ENCODE measurements at regions not wholly inside any gene's neighbourhood (a gene's known extent, or its start where the extent isn't known, plus 50 kb on each side); places are given as distances from the start of the nearest gene placed in this dataset.

DNA sequence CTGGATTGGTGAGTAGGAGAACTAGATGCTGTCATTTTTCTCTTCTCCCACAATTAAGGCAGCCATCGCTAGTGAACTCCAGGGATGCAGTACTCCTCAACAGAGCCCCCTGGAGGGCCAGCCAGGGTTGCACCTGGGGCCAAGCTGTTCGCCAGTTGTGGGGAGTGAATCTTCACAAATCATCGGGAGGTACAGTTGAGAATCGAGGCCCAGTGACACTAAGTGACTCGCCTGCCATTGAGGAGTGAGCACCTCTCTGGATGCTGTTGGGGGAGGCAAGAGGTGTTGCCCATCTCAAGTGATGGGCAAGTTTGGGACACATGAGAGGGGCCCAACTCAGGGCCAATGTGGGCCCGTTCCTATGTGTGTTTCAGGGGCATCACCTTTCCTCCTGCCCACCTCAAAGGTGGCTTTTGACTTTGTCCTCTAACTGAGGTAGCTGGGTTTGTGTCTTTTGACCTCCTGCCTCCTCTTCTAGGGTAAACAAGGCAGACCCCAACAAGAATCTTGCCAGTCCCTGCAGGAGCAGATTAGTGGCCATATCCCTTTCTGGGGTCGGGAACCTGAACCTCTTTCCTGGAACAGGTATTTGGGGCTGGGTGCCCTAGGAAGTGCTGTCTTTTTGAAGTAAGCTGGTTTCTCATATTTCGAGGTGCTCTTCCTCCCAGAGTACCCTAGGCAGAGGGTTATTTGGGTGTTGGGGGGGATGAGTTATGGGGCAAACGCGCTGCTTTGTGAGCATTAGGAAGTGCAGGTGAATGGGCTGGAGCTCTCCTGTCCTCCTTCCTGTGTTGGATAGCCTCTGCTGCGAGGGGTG, 181.2 kb downstream of the MACROH2A1 start:
- DNase-seq, result no peak

DNA sequence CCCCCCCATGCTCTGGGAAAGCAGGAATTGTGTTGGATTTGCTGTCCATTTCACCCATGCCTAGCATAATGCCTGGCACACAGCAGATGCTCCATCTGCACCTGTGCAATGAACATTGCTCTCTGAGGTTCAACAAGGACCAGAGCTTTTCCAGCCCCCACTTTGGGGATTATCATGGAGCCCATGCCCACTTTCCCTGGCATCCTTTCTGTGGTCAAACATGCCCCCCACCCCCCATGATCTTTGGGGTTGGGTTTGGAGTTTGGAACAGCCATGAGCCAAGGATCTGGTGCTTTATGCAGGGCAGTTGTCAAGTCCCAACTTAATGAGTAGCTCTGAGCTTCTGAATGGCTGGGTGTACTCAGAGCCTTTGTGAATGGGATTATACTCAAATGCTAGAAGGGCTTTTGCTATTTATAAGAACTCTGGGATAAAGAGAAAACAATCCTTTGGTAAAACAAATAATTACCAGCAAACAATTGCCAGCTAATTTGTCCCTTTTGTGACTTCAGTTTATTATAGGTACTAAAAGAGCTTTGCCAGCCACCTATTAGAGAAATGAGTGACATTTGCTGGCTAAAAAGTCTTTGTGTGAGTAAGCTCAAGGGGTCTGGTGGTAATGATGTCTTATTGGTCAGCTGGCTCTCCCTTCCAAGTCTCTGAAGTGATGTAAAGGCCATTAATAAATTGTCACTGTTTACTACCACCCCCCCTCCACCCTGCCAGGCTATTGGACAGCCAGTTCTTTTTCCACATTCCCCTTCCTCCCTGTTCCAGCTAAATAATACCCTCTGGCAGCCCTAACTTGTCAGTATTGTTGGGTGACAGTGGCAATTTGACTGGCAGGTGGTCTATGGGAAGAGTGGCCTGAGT, 182.3 kb downstream of the MACROH2A1 start:
- no peak for DNase-seq

DNA sequence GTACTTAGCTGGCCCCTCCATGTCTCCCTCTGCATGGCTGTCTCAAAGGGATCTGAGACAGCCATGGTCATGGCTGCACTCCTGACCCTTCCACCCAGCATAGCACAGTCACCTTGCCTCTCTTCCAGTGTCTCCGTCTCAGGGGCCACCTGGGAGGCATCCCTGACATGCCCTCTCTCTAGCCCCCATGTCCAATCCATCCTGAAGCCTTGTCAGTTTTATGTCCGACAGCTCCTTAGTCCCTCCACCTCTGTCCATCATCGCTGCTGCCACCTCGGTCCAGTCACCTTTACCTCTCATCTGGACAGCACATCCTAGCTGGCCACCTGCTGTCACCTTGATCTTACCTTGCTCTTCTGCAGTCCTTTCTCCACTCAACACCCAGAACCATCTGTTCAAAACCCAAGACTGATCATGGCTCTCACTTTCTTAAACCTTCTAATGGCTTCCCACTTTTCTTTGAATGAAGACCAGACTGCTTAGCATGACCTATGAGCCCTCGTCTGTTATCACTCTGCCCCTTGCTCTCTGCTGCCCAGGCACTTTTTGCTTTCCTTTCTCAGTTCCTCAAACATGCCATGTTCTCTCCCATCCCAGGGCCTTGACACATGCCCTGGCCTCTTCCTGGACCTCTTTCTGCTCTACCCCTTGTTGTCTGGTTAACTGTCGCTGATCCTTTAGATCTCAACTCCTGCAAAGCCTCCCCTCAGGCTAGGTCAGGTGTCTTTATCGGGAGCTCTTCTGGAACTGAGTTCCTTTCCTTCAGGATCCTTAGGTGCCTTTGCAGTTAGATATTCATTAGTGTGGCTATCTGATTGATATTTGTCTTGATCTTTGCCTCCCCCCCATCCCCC, 181.8 kb upstream of the PITX1 start:
- DNase-seq, result no peak

DNA sequence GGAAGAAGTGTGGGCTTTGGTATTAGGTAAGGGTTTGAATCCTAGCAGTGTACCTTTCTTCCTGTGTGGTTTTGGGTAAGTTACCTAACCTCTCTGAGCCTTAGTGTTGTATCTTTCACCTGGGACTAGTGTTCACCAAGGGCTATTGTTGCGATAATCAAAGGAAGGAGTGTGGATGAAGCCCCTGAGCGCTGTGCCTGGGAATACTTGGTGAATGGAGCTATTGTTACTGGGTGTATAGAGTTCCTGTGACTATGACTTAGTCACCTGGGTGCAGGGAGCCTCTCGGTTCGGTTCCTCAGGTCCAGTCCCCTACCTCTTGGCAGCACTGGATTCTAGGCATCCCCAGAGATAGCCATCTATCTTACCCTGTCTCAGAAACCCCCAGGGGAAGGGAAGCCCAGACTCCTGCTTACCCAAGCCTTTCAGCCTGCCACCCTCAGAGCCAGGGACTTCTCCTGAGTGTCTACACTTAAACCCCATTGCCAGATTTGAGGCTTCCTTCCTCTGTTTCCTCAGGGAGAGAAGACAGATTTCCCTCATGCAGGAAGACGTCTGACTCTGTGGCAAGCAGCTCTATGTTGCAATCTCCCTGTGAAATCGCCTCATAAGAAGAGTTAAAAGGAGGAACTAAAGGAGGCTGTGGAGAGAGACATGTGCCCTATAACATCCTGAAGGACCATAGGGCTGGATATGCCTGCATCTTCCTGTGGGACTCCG, 181.0 kb upstream of the PITX1 start:
- no peak for DNase-seq

DNA sequence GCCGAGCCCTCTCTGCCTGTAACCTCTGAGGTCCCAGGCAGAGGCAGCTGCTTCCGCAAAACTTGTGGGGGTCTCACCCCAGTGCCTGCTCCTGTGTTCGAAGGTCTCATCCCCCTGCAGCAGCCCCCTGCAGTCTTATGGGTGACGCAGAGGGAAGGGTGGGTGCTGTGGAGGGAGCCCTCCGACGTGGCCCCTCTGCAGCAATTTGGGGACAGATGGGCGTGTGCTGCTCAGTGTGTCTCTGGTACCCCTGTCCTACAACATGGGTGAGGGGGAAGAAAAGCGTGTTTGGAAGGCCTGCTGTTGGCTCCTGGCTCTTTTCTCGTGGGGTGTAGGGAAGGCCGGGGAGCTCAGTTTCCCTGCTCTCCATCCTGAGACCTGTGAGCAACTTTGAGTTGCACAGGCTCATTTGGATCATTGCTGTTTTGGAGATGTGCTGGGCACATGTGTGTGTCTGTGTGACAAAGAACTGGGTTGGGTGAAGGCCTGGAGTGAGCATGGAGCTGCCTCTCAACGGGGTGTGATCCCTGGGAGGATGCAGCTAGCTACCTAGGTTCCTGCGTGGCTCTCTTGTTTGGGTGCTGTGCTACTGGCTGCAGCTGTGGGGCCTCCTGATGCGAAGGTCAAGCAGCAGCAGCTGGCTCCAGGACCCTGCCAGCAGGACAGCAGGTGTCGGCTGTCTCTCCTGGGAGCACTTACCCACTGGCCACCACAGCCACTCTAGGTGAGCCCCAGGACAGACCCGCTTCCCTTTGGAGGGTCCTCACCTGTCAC, 179.6 kb upstream of the PITX1 start:
- no peak for DNase-seq

DNA sequence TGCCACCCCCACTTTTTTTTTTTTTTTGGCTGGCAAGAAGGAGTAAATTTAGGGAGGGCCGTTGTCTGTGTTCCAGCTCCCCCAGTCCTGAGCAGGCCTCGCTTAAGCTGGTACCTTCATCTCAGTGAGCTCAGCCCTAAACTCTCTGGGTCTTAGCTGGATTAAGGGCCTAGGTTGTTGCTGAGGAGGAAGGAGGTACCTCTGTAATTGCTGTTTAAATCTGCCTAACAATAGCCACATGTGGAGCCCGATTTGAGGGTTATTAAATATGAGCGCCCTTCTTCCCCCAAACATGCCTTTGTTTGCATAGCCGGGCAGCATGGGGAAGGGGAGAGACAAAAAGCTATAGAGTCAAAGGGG, 179.0 kb upstream of the PITX1 start:
- no peak for DNase-seq

DNA sequence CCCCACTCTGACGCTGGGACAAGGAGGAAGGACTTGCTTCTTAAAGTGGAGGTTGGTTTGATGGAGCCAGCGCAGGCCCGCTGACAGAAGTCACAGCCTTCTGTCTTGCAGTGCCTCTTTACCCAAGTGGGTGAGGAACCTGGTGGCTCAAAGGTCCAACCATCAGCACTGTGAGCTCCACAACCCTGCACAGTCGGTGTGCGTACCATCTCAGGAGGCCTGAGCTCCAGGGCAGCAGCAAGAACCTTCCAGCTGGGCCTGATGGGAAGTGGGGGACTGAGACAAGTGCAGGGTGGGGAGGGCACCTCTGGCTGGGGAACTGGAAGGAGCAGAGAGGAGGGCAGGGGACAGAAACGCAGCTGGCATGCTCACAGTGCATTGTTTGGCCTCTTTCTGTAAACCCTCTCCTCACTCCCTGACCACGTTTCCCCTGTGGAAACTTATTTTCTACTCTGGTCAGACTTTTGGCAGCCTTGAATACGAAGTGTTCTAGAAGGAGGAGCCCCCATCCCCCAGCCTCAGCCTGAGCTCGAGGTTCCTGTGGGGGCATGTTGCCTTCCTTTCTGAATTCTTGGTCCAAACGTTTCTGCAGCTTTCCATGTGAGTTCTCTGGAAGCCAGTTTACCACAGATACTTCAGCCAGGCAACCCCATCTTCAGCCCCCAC, 178.5 kb upstream of the PITX1 start:
- DNase-seq, result no peak

DNA sequence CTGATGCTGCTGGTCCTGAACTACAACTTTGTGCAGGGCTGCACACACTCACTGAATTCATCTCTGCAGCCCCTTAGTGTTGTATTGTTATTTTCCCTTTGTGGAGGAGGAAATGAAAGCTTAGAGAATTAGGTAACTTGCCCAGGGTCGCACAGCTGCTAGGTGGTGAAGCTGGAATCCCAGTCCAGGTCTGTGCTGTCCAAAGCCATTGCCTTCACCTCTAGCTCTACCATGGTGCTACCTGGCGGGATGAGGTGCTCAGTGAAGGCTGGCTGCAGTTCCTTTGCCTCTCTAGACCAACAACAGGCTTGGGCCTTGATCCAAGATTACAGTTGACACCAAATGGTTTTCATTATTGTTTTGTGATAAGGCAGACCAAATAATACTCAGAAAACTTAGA, 177.8 kb upstream of the PITX1 start:
- no peak for DNase-seq

DNA sequence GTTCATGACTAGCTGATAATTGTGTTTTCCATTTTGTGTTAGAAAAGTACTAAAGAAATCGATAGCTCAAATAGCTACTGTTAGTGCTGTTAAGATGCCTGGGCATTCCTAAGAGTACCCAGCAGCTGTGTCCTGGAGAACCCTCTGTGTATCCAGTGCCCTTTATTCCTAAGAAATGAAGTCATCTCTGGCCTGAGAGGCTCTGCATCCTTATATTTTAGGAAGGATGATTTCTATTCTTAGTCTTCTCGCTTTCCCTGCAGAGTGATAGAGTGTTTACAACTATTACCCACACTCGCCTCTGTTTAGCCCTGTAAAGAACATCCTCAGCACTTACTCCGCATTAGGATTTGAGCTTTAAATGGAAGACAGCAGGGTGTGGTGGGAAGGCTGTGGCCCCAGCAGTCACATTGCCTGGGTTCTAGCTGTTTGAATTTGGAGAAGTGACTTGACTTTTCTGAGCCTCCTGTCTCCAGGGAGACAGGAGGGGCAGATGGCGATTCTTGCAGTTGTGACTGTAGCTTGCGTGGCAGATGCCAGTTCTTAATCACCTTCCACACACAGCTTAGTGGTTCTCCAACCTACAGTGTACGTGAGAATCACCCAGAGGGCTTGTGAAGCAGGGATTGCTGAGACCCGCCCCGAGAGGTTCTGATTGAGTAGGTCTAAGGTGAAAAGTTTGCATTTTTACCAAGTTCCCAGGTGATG, 177.2 kb upstream of the PITX1 start:
- no peak for DNase-seq

DNA sequence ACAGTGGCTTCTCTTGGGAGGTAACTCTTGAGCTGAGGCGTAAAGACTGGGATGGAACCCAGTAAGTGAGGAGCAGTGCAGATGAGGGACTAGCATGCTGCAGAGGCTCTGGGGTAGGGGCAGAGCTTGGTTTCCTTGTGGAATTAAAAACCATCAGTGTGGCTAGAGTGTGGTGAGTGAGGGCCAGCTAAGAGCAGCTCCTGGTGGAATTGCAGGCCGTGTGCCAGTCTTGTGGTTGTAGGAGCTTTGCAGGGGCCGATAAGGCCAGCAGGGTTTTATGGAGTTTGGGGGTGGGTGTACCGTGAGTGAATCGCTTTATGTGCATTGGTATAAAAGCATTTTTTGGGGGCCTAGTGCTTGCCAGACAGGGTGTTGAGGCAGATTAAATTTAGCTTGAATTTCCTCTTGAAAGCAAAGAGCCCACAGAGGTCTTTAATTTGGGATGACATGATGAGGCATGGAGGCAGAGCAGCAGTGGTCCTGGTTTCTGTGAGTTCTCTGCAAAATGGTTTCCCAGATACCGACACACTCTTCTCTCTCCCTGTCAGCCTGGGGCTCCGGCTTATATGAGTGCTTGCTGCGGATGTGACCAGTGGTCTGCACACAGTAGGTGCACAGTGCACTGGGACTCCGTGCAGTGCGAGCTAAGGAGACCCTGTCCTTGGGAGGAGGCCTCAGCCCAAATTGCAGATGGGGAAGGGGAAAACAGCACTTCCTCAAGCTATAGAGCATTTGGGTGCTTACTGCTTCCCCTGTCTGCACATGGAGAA, 176.4 kb upstream of the PITX1 start:
- no peak for DNase-seq

DNA sequence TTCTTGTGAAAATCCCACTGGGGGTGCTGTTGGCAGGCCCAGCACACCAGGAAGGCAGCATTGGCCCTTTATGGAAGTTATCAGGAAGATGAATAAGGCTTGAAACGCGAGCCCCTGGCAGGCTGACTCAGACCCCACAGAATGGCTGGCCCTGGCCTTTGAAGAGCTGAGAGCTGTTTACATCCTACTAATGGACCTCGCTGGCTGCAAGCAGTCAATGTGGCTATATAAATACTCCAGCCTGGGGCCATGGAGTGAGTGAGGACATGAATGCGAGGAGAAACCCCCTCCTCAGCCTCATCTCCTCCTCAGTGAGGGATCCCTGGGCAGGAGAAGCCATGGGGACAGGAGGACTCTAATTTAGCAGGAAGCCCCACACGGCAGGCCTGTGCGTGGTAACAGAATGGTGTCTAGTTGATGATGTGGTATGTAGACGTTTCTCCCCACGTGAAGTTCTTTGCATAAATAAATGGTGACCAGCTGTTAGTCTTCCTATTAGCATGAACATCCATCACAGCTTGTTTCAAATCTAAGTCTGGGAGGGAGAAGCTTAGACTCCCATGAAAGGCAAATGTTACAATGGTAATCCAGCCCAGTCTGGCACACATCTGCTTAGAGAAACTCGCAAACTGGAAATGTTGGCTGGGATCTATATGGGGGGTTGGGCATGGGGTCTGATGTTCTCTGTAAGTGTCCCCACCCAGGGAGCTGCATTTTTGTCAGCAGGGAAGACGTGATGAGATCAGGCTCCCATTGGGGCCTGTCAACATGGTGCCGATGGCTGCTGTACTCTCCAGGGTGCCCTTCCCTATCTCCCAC, 175.1 kb upstream of the PITX1 start:
- no peak for DNase-seq

DNA sequence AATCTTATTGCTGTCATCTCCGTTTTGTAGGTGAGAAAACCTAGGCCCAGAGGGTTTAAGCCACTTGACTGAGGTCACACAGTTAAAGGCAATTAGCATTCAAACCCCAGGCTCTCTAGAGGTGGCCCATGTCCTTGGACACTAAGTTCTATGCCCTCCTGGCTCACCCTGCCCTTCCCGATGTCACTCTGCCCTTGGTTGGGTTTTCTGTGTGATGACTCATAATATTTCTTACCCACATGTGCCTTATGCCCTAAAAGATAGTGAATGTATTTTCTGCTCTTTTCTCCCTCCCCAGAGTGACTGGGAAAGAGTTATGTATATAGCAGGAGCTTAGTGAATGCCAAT, 174.5 kb upstream of the PITX1 start:
- no peak for DNase-seq

DNA sequence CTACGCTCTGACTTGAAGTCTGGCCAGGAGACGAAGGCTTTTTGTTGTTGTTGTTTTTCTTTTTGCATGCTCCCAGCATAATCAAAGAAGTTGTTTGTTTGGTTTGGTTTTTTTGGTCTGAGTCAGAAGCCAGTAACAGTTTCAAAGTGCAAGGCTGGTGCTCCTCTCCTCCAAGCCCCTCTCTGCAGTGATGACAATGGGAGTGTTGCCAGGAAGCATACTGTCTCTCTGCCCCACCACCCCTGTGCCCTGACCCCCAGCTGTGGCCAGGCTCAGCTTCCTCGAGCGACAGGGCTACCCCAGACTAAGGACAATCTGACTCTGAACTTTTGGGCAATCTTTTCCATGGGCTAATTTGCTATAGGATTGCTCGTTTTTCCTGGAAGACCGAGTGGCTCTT, 173.8 kb upstream of the PITX1 start:
- DNase-seq, result no peak

DNA sequence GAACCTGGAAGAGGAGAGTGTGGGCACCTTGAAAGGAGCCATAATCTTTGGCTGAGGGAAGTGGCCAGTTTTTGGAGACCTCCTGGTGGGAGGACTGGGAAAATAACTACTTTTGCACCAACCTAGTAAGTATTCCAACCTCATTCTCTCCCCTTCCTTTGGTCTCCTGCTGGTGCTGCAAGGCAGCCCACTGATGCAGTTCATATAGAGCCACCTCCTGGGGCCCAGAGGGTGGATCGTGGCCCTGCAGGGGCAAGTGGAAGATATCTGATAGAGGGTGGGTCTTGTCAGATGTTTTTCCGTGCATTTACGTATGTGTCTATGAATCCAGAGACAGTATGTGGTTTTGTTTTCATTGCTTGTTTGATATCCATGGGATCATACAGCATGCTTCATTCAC, 172.8 kb upstream of the PITX1 start:
- no peak for DNase-seq

DNA sequence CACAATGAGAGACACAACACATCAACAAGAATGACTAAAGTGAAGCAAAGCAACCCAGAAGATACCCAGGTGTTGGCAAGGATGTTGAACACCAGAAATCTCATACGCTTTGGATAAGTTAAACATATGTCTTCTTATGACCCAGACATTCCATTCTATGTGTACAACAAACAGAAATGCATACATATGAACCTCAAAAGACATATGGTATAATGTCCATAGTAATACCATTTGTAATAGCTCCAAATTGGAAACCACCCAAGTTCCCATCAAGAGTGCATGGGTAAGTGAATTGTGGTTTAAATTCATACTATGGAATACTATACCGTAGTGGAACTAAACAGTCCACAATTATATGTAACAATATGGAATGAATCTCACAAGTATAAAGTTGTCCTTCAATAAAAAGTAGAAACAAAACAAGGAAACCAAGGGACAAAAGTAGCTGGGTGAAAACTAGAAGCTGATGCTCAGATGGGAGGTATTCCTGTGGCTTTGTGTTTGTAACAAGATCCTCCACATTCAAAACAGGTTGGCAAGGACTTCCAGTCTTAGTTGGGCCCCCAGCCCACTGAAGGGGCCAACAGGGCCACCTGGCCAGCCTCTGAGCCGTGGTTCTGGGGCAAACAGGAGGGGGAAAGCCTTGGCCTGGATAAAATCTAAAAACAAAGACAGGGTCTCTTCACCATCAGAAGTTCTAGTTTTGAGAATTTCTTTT, 171.8 kb upstream of the PITX1 start:
- no peak for DNase-seq

DNA sequence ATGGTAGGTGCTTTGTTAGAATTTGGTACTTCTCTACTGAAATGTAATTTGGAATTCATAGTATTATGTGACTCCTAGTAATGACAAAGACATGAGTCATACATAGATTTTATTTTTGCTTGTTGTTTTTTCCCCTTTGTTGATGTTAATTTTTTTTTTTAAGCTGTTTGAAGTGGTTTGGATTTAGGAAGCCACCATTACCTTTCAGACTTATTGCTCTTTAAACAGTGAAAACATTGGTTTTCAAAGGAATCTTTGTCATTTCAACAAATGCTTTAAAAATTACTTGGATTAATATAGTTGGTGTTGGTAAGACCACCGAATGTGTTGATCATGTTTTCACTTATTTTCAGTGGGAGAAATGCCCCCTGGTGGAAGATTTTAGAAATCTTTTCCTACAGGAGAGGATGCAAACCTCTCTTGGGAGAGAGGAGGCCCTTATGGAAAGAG, 170.1 kb upstream of the PITX1 start:
- no peak for DNase-seq

DNA sequence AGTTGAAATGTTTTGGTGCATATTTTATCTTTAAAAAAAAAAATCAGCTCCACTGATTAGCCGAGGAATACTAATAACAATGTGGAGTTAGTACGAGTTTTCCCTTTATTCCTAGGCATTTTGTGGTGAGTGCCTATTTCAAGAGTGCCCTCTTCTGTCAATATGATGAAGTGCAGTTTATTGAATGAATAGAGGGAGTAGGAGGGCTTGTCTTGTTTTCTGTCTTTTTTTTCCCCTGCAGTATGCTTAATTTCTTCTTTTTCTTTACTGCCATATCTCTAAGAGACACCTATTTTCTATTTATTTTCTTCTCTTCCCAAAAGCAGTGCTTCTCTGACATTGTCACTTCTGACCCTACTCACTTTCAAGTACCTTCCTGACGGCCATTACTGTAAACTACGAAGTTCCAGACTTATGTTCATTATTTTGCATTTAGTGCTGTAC, 169.6 kb upstream of the PITX1 start:
- no peak for DNase-seq

DNA sequence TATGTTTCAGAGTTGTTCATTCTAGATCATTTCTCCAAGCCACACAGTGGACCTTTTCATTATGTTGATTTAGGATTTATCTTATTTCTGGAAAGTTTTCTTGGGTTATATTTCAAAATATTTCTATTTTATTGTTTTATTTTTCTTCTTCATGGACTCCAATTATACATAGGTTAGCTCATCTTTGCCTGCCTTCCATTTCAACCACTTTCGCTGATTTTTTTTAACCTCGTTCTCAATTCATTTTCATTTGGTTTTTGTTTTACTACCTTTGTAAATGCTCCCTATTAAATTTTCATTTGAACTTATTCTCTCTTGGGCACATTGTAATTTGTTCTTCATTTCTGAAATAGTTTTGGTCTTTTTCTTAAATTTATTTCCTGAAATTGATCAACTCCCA, 169.0 kb upstream of the PITX1 start:
- DNase-seq, result no peak
